Esophagus squamous epithelium (tissue), 4 donors: ENCODE measurements at regions not wholly inside any gene's neighbourhood (a gene's known extent, or its start where the extent isn't known, plus 50 kb on each side); places are given as distances from the start of the nearest gene placed in this dataset.

Source experiments
- POLR2A ChIP-seq, 4 donors: fragments of 450-650 bp; IDR thresholded peaks; one replicate each; pipeline ENCODE4 v1.6.1; 2017; ENCODE audit warnings: antibody characterized with exemption in 4 of 4, mild to moderate bottlenecking in 4 of 4, moderate library complexity in 3 of 4
- TF ChIP-seq, protein P1 (sequence below), 6 experiments: fragments of 450-650 bp in 4 of 6; fragments of 200-600 bp in 2 of 6; sonication (generic) in 2 of 6; IDR thresholded peaks; one replicate each; pipeline ENCODE4 v1.5.1; 2016 to 2019; ENCODE audit warnings: antibody characterized with exemption in 6 of 6, mild to moderate bottlenecking in 4 of 6, moderate library complexity in 4 of 6

- TF ChIP-seq, protein P1, sequence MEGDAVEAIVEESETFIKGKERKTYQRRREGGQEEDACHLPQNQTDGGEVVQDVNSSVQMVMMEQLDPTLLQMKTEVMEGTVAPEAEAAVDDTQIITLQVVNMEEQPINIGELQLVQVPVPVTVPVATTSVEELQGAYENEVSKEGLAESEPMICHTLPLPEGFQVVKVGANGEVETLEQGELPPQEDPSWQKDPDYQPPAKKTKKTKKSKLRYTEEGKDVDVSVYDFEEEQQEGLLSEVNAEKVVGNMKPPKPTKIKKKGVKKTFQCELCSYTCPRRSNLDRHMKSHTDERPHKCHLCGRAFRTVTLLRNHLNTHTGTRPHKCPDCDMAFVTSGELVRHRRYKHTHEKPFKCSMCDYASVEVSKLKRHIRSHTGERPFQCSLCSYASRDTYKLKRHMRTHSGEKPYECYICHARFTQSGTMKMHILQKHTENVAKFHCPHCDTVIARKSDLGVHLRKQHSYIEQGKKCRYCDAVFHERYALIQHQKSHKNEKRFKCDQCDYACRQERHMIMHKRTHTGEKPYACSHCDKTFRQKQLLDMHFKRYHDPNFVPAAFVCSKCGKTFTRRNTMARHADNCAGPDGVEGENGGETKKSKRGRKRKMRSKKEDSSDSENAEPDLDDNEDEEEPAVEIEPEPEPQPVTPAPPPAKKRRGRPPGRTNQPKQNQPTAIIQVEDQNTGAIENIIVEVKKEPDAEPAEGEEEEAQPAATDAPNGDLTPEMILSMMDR (IDR thresholded peaks at IDR 0.05): no peak
- TF ChIP-seq POLR2A (IDR thresholded peaks at IDR 0.05): no peak
These were observed 812.9 kb upstream of the ACVR2A start for GRCh38 chr2:147031897-147032296.
